Breast epithelium (tissue), 3 donors: ENCODE measurements at regions not wholly inside any gene's neighbourhood (a gene's known extent, or its start where the extent isn't known, plus 50 kb on each side); places are given as distances from the start of the nearest gene placed in this dataset.

Experiments
- POLR2A ChIP-seq: fragments of 450-650 bp; IDR thresholded peaks from one replicate; pipeline ENCODE4 v1.6.1; 2016; ENCODE audit warnings: antibody characterized with exemption, mild to moderate bottlenecking, moderate library complexity
- POLR2AphosphoS5 ChIP-seq, 3 donors: sonication (generic); formaldehyde crosslinking; IDR thresholded peaks; one replicate each; pipeline ENCODE4 v1.6.1; 2017; ENCODE audit warnings: antibody characterized with exemption in 3 of 3
- TF ChIP-seq, protein P1 (sequence below), 3 donors: fragments of 450-650 bp; IDR thresholded peaks; one replicate each; pipeline ENCODE4 v1.5.1; 2016 to 2017; ENCODE audit warnings: antibody characterized with exemption in 3 of 3, mild to moderate bottlenecking in 3 of 3, moderate library complexity in 3 of 3

DNA sequence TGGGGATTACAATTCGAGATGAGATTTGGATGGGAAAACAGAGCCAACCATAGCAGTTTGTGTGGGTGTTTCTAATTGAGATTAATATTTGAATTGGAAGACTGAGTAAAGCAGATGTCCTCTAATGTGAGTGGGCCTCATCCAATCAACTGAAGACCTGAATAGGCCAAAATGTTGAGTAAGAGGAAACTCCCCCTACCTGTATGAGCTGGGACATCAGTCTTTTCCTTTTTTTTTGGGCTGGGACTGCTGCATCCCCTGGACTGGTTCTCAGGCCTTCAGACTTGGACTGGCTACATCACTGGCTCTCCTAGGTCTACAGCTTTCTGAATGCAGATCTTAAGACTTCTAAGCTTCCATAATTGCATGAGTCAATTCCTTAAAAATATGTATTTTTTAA is 144.1 kb downstream of the CD47 start:
- no peak for TF ChIP-seq POLR2A
- TF ChIP-seq, protein P1, sequence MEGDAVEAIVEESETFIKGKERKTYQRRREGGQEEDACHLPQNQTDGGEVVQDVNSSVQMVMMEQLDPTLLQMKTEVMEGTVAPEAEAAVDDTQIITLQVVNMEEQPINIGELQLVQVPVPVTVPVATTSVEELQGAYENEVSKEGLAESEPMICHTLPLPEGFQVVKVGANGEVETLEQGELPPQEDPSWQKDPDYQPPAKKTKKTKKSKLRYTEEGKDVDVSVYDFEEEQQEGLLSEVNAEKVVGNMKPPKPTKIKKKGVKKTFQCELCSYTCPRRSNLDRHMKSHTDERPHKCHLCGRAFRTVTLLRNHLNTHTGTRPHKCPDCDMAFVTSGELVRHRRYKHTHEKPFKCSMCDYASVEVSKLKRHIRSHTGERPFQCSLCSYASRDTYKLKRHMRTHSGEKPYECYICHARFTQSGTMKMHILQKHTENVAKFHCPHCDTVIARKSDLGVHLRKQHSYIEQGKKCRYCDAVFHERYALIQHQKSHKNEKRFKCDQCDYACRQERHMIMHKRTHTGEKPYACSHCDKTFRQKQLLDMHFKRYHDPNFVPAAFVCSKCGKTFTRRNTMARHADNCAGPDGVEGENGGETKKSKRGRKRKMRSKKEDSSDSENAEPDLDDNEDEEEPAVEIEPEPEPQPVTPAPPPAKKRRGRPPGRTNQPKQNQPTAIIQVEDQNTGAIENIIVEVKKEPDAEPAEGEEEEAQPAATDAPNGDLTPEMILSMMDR (IDR thresholded peaks at IDR 0.05): no peak
- TF ChIP-seq POLR2AphosphoS5 (IDR thresholded peaks at IDR 0.05): no peak
